Spleen (tissue), 7 donors: ENCODE measurements at regions not wholly inside any gene's neighbourhood (a gene's known extent, or its start where the extent isn't known, plus 50 kb on each side); places are given as distances from the start of the nearest gene placed in this dataset.

Source experiments
- POLR2A ChIP-seq, 3 donors: fragments of 450-650 bp; IDR thresholded peaks; one replicate each; pipeline ENCODE4 v1.5.1; 2017; ENCODE audit warnings: antibody characterized with exemption in 3 of 3, mild to moderate bottlenecking in 1 of 3
- TF ChIP-seq, protein P1 (sequence below), 11 experiments: fragments of 200-600 bp in 7 of 11; fragments of 450-650 bp in 4 of 11; sonication (generic) in 4 of 11; IDR thresholded peaks in 8 of 11; conservative IDR thresholded peaks in 3 of 11; 1 replicate in 7 of 11; 2 replicates in 4 of 11; pipeline versions ENCODE4 v1.4.0 to v1.8.0; 2016 to 2021; ENCODE audit warnings: antibody characterized with exemption in 11 of 11, inconsistent platforms in 4 of 11, mild to moderate bottlenecking in 1 of 11
- donor health status: DM: no; HTN: no; CAD: no; lungs with moderate emphysema.
- donor health status: DM: no; HTN: no; CAD: no.
- donor health status: DM: no; HTN: no; CAD: no.

DNA sequence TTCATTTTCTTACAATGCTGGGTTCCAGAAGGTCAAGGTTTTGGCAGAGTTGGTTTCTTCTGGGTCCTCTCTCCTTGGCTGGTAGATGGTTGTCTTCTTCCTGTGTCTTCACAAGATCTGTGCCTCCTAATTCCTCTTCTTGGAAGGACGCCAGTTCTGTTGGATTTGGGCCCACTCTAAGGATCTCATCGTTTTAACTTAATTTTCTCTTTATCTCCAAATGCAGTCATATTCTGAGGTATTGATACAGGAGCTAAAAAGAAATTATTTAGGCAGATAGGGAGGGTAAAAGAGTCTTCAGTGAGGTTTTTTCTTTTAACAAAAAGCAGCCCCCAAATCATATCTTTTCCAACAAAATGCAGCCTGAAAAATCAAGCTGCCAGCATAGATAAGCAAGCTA lies 998.4 kb downstream of the SOCS6 start:
- no peak for TF ChIP-seq POLR2A (IDR thresholded peaks at IDR 0.05)
- TF ChIP-seq, protein P1, sequence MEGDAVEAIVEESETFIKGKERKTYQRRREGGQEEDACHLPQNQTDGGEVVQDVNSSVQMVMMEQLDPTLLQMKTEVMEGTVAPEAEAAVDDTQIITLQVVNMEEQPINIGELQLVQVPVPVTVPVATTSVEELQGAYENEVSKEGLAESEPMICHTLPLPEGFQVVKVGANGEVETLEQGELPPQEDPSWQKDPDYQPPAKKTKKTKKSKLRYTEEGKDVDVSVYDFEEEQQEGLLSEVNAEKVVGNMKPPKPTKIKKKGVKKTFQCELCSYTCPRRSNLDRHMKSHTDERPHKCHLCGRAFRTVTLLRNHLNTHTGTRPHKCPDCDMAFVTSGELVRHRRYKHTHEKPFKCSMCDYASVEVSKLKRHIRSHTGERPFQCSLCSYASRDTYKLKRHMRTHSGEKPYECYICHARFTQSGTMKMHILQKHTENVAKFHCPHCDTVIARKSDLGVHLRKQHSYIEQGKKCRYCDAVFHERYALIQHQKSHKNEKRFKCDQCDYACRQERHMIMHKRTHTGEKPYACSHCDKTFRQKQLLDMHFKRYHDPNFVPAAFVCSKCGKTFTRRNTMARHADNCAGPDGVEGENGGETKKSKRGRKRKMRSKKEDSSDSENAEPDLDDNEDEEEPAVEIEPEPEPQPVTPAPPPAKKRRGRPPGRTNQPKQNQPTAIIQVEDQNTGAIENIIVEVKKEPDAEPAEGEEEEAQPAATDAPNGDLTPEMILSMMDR (IDR thresholded peaks at IDR 0.05 in 8 of 11, conservative IDR thresholded peaks at IDR 0.05 in 3 of 11): no peak
